SIG-M5 treated with dmso at 0.1 percent for 504 hours (cell line): ENCODE measurements at regions not wholly inside any gene's neighbourhood (a gene's known extent, or its start where the extent isn't known, plus 50 kb on each side); places are given as distances from the start of the nearest gene placed in this dataset.
A peak's percentile ranks its signal among the peaks of the same experiment; 100 is the strongest.

Source experiments
- DNase-seq: peaks from one replicate; lab custom pipeline; 2025; ENCODE audit not compliant: unreplicated experiment; lab: John Stamatoyannopoulos, UW

DNA sequence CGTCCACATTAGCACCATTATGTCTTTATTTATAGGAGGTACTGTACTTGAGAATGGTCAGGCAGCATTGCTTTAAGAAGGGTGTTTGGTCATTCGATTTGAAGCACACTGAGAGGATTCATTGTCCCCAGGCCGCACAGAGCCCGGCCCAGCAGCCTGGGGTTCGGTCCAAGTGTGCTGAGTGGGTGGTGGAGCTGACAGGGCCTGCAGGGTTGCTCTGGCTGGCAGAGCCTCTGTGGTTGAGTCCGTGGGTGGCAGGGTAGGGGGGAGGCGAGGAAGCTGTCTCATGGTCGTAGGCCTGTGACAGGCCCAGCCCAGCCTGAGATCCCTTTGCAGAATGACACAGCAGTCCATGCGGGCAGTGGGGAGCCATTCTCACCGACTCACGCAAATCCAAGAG lies 227.7 kb upstream of the TOPAZ1 start:
- DNase-seq, result no peak

DNA sequence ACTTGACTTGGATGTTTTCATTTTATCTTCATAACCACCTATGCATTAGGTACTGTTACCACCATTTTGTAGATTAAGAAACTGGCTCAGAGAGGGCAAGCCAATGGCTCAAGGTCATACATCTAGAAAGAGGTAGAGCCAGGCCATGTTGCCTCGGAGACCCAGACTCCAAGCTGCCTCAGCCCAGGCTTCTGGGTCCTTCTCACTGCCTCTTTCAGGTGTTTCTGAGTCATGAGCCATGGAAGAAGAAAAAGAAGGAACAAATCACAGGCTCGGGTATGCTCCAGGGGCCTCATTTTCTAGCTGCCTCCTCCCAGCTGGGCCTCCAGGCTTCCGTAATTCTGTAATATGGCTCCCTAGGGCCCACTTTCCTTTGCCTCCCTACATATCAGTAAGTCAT lies 226.5 kb upstream of the TOPAZ1 start:
- no peak for DNase-seq

DNA sequence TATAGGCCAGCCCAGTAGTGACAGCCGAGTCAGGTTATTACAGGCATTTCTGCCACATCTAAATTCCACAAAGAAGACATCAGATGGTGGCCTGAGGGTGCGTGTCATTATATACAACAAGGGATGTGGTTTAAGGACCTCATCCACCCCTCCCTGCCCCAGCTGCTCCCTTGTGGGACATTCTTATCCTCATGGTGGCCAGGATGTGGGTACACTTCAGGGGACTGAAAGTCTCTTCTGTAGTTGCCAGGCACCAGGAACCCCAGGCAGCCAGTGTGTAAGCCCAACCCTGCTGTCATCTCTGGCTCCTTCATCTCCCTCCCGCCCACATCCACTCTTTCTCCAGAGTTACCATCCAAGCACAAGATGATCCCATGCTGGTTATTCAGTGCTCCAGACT lies 224.9 kb upstream of the TOPAZ1 start:
- no peak for DNase-seq

DNA sequence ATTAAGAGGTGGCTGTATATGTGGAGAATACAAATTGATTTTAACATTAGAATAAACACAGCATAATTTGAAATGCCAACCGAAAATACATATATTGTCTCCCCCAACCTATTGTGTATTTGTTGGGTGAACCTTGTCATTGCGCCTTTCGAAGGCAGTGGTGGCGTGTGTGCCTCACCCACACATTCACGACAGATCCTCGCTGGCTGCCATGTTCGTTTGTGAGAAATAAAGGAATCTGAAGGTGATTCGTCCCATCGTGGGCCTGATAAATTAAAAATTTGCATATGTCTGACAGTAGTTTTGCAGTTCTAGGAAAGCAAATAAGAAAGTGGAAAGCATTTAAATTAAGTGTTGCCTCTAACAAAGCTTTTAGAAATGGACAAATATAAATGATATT lies 222.8 kb upstream of the TOPAZ1 start:
- DNase-seq, result no peak

DNA sequence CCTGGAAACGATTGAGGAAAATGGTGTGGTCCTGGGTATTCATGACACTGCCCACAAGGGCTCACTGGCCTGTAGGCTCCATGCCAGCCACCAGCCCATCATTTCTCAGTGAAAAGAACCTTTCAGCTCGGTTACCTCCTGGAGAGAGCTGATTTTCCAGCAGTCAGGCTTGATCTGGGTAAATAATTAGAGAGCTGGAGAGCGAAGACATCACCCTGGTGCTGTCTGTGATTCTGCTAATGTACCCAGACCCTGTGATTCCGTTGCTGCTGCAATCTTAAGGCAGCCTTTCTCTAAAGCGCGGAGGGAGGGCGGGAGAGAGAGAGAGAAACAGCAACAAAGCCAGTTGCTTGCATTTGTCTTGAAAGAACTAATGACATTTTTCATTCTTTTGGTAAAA lies 221.9 kb upstream of the TOPAZ1 start:
- DNase-seq, result no peak

DNA sequence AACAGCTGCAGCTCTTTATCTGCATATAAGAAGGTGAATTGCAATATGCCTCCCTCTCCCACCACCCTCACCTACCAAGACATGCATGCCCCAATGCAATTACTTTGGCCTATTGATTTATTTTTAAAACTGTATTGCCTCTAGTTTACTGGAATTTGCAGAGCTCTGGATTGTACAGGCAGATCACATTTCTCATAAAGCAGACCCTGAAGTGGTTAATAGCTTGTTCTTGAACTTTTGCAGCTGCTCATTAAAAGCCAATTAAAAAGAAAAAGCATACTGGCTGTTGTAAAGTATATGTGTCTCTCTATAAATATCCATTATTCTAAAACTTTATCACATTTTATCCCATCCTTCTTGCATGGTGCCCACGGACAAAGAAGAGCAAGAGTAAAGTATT lies 221.5 kb upstream of the TOPAZ1 start:
- no peak for DNase-seq

DNA sequence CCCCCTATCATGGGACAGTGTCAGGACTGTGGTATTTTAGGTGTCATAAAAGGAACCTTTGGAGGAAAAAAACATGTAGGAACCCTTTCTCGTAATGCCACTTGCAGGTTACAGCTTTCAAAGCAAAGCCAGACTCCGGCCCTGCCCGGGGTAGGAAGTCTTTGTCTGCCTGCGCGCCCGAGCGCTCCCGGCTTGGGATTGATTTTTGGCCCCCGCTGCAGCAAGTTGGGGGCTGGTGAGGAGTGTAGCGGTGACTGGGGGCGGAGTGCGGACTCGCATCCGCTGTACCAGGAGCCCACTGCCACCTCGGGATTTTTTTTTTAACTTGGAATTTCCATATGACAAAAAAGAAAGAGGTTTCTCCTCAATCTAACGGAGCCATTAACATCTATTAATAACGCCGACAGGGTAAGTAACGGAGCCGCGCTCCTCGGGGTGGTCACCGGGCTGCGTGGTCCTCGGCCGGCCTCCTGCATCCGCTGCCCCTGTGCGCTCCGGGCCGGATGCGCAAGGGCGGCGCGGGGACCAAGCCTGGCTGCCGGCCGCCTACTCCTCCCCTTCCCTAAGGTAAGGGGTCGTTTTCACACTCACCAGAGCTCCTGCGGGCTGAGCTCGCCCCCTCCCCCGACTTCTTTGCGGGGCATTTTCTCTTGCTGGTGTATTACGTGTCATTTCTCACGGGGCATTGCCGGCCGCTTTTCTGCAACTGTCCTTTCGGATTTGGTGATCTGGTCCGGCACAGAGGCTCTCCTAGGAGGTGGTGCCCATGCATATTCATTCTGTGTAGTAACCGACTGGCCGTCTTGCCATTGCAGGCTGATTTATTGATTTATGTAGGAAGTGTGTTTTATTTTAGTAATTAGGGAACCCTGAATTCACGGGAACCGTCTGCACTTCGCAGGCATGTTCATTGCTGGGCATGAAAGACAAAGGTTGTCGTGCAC lies 219.8 kb upstream of the TOPAZ1 start:
- no peak for DNase-seq

DNA sequence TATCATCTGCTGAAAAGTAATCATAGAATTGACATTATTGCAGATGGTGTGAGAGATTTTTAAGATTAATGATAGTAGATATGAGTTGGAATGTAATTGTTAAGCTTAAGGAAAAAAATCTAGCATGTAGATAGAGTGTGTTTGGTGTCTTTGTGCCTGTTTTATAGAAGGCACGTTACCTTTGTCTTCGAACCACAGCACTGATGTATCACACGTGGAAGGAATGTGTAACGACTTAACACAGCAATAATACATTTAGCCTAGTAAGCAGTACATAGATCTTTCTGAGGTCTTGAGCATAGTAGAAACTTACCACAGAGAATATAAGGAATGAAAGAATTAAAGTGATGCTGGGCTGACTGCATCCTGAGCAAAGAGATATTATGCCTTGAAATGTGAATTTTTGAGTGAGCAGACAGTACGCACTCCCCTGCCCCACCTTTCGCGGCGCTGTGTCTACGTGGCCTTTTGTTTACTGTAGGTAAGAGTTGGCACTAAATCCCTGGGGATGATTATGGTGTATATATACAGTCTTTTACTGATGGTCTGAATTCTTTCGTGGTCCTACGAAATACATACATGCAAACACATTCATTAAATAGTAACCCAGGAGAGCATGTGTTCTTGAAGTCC lies 217.6 kb upstream of the TOPAZ1 start:
- no peak for DNase-seq

DNA sequence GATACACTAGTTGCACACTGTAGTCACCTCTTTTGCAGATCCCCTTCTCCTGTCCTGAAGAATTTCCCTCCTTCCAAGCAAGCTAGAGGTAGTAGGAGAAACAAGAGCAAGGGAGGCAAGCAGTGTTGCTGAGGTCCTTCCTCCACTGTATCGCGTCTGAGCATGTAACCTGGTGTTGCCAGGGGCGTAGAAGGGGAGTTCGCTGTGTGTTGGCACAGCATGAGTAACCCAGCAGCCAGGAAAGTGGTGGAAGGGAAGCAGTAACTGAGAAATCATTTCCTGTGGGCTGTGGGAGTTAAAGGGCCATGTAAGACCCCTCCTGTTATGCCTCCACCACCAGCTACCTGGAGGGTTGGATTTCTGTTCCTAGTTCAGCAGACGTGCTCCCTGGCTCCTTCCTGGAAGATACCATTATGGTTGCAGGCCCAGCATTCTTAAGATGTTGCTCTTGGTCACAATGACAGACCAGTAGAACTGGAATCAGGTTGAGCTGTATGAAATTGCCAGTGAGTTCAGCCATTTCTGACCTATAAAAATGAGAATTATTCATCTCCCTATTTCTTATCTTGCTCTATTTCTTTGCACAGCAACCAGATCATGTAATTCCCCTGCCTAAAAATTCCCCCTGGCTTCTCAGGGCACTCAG lies 215.3 kb upstream of the TOPAZ1 start:
- DNase-seq, result no peak

DNA sequence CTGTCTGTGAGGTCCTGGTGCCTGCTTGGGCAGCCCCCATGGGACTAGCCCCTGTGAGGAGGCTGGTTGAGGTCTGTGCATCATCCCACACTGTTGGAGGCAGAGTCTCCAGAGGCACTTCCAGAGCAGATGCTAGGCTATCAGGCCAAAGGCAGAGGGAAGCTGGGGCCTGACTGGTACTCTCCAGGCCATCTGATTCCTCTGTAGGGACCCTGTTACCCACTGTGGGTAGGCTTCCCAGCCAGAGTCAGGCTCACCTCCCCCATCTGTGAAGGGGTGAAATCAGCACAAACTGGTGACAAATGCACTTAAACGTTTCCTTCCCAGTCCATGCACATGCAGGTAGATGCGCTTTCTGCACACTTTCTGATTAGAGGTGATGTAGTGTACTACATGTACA lies 212.6 kb upstream of the TOPAZ1 start:
- no peak for DNase-seq

DNA sequence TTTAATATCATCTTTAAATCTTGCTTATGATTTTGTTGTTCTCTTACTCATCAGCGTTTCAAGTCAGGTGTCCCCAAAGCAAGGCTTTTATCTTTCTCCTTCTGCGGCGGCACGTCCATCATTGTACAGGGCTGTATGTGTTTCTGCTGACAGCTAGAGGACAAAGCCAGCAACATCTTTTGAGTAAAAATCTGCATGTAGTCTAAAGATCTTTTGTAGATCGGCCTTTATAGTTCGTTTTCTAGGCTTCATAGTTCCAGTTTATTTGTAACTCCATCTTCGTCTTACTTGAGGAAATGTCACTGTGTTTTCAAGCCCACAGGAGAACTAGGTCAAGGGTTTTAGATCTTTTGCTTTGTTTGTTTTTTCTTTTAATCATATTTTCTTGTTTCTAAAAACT lies 211.4 kb upstream of the TOPAZ1 start:
- DNase-seq, result no peak

DNA sequence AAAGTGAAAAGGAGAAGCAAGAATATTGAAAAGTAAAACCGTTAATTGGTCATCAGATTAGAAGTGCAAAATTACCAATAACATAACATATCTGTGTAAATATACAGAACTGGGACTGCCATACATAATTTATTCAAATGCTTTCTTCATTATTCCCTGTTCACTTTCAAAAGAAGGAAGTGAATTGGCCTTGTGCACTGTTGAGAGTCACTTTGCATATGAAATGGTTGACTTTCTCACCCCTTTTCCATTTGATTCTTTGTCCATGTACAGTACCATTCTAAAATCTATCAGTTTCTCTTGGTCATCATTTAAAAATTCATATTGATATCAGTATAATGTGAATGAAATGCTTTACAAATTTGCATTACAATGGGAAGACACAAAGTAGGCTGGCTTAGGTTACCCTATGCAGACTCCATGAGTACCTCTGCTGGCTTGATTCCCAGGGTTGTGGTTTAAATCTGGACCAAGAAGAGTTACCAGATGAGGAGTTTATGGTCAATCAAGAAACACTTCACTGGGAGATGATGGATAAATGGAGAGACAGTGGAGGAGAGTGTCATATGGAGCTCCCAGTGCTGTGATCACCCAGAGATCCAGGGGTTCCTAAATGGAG lies 210.9 kb upstream of the TOPAZ1 start:
- DNase-seq, result no peak

DNA sequence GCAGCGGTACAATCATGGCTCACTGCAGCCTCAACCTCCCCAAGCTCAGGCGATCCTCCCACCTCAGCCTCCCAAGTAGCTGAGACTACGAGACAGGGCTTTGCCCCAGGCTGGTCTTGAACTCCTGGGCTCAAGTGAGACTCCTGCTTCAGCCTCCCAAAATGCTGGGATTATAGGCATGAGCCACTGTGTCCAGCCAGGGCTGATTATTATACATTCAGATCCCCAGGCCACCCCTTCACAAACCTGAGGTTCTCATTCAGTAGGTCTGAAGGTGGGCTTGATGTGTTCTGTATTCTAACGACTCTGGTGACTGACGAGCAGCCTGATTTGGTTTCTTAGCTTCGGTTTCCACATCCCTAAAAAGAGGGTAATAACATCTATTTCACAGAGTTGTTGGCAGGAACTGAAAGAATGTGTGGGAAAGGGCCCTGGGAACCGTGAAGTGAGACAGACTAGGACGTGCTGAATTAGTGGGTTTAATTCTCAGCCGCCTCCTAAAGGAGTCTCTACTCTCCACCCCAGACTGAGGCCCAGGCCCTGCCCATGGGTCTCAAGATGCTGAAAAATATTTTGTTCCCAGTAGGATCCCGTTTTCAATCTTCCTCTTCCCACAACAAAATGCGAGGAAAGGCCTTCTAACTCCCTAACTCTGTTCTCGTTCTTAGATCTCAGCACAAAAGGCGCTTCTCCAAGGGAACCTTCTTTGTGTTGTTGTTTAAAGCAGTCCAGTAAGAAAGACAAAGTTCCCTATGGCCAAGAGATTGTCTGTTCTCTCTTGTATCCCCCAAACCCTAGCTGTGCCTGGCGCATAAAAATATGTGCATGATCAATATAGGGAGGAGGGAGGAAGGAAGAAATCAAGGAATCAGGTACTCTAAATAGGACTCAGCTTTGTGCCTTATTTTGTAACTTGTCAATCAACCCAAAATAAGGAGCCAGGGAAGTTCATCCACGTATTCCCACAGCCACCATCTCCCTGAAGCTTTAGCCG lies 210.0 kb upstream of the TOPAZ1 start:
- no peak for DNase-seq

DNA sequence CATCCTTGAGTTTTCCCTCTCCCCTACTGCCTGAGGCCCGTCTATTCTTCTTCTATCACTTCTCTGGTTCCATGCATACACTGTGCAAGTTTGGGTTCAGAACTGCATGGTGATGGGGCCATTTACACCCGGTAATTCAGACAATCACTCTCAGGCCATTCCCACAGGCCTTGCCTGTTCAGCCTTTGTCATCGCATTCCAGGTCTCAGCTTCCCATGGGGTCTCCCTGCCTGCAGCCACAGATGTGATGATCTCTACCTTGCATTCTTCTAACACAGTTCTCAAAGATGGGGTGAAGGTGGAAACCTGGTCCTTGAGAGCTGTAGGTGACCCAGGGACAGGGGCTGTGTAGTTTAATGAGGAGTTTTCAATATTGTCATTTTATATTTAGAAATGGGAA lies 209.2 kb upstream of the TOPAZ1 start:
- no peak for DNase-seq

DNA sequence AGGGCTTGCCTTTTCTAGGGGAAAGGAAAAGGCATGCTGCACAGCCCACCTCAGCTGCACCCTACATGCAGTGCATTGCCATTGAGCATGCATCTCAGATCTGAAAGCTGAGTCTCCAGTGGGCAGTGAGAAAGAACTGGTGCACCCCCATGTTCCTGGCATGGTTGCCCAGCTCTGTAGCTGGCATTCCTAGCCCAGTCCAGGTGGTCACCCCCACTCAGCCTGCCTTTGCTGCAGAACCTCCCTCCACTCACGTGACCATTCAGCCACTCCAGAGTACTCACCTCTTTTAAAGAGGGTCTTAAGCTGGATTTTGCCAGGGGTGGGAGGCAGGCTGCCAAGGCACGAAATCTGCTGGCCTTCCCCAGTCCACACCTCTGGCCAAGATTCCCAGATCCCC lies 208.6 kb upstream of the TOPAZ1 start:
- DNase-seq, result no peak

DNA sequence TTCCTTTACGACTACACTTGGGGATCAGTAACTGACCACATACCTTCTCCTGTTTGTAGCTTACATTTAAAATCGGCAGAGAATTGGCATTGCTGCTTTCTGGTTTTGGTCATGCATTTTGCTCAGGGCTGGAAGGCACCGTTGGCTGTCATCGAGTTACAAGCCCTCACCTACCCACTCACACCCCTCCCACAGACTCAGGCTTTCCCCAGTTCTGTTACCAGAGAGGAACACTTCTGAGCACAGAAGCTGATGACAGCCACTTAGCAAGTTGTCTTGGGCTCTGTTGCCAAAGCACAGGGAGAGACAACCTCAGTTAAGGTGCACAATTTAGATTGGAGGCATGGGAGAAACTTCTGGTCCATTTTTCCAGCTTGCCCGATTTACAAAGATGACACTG lies 204.8 kb upstream of the TOPAZ1 start:
- DNase-seq, result no peak

DNA sequence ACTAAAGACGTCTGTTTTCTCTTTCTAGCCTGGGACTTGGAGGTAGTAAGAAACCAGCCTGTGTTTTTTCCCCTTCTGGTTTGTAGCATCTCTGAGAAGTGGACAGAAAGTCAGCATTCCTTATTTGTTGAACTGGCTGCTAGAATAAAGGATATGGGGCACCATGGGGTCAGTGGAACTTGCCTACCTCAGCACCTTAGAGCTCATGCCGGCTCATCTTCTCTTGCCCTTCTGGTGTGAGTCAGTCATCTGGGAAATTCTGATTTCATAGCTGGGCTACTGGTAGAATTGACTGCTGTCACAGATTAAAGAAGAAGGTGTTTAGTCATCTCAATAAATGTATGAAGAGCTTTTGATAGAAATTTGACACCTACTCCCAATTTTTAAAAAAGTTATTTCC lies 202.7 kb upstream of the TOPAZ1 start:
- no peak for DNase-seq

DNA sequence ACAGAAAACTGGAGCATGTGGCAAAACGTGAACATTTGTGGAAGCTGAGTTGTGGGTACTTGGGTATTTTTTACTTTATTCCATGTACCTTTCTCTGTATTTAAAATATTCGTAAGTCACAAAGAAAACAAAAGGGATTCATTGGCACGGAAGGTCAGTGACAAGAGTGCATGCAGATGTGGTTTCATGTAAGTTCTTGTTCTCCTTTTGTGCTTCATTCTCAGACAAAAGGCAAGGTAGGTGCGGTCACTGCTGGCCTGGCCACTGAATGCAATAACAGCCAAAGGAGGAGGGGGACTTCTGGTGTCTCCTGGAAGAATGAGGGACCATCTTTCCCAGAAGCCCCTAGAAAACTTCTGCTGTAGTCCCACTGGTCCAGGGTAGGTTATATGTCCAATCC lies 200.0 kb upstream of the TOPAZ1 start:
- no peak for DNase-seq

DNA sequence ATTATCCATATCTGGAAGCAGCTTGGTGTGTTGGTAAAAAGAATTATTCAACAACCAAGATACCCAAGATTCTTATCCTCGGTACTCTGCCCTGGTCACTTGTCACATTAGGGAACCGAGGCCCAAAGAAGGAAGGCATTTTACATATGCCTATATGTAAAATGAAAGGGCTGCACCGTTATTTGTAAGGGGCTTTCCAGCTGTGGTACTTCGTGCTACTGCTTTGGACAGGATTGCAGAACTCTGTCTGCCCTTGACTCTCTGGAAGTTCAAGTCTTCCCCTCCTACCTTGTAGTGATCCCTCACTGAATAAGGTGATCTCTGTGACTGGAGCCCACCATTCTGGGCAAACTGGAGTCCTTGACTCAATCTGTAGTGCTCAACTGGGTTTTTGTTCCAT lies 198.9 kb upstream of the TOPAZ1 start:
- DNase-seq, result no peak

DNA sequence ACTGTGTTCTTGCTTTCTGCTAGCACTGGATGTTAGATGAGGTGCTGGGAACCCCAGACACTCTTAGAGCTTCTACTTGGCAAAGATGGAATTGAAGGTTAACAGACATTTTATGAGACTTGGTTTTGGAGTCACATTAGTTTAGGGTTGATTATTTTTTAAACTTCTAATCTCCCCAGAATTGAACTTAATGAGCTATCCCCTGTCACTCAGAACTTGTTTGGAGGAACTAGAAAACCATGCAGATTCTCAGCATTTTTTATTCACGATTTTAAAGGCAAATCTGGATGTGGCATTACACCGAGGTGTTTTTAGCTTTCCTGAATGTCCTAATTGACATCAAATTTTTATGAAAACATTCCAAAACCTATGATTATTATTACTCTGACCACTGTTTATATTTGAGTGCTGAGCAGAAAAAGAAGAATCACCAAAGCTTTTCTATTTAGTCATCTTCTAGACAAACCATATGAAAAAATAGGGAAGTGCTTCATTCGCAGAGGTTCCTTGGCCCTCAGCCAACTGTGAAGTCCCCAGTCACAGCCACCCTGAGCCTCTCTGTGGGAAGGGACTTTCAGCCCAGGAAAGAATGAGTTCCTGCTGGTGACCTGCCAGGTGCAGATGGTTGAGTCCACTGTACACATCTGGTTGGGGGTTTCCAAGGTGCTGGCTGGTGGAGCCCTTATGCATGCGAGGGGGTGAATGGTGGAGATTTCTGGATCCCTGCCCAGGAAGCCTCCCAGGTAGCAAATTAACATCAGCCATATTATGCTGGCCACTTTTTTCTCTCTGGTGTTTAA lies 196.0 kb upstream of the TOPAZ1 start:
- peak; percentile 67 for DNase-seq
